ENCODE measurements at regions not wholly inside any gene's neighbourhood (a gene's known extent, or its start where the extent isn't known, plus 50 kb on each side); places are given as distances from the start of the nearest gene placed in this dataset.

DNA sequence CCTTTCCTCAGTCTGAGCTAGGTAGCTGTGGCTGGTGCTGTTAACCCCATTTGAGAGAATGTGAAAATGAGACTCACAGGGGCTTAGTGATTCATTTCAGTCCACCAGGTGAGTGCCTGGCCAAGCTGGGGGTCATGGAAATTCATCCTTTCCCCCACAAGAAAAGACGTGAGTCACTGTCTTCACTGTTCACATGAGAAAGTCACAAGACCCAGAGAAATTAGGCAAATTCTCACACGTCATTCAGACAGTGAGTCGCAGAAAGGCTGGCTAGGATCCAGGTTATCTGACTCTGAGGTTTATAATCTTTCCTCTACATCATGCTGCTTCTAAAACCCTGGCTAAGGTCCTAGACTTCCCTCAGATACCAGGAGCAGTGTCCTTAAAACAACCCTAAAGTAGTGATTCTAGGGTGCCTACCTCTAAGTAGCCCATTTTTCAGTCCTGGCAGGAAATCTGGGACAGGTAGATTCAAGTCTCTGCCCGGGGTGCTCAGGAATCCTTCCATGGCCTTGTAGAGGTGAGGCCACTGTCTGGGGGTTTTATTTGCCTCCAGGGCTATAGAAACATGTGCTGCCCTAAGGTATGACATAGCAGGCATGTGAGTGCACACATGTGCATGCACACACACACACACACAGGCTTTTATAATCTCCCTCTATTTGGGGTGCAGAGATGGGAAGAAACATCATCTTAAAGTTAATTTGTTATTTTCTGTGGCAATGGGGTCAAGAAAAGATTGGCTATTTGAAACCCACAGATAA, 427.9 kb upstream of the CELF2 start:
- DNase-seq, result no peak

DNA sequence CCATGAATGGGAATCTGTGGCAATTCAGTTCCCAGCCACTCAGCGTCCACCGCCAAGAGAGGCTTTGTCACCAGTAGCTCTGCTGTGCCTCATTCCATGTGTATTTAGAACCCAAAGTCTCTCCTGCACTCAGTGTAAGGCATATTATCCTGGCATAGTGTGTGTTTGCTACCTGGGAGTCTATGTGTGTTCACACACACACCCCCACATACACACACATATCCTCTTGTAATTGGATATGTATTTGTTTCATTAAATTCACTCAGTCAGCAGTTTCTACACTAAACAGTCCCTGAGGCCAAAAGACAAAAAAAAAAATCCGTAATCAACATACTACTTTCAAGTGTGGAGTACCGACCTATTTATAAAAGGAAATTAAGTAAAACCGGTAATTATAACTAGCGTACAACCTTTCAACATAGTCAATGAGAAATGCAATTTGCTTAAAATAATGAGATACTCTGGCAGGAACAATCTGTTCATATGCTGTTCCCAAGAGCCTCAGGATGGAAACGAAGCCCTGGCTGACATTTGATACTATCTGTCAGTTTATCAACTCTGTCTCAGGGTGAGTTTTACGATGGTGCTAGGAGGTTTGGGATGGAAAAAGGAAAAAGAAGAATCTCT, 425.8 kb upstream of the CELF2 start:
- no peak for DNase-seq

GRCh38 chr10:10596256-10596655, 421.4 kb upstream of the CELF2 start:
- DNase-seq, result no peak

DNA sequence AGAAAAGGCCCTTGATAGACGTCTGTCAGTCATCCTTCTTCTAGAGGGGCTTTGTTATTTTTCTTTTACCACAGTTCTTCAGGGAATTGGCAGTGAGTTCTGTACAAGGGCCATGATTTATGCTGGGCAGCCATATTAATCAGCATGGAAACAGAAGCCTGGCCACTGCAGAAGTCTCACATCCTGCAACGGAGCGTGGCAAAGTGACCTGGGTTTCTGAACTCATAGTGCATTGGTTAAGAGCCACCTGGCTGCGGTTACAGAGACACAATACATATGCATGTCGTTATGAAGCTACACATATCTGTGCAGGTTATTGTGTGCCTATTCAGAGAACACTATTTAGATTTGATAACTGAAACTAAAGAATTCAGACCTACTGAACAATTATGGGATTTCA, 419.4 kb upstream of the CELF2 start:
- DNase-seq, result no peak

- DNase-seq, result no peak
Observed at GRCh38 chr10:10600004-10600403, 417.7 kb upstream of the CELF2 start.

DNA sequence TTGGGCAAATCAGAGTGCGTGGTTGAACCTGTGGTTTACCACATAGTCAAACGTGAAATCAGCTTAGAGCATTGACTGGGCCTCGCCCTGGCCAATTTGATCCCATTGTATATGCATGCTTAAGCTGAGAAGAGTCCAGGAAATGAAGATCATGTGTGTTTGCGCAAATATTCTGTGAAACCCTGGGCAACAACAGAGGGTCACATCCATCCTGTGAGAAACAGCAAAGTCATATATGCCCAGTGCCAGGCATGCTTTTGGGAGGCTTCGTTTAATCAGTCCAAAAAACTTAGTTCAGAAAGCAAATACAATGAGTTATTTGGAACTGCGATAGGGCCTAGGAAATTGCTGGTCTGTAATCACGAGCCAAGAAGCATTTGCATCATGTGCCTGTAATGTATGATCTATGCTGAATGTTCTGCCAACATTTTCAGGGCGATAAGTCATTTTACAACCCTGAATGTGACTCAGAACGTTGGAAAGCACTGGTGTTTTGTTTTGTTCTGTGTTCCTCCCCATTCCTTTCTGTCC, 412.1 kb upstream of the CELF2 start:
- DNase-seq, result no peak

- no peak for DNase-seq
Observed at GRCh38 chr10:10609379-10609955, 408.2 kb upstream of the CELF2 start.

- no peak for DNase-seq
Observed at GRCh38 chr10:10610171-10610570, 407.5 kb upstream of the CELF2 start.

DNA sequence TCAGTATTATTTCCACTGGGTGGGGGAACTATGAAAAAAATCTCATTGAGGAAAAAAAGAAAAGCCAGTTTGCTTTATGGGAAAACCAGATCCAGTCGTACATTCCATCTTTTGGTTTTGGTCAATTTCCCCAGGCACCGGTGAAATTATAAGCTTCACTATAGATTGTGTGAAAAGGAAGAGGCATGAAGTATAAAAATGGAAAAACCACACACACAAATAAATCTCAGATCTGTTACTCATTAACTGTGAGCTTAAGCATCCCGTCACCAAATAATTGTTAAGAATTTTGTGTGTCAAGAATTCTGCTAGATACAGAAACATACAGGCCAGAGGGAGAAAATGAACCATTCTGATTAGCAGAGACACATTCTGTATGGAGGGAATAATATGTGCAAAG, 405.5 kb upstream of the CELF2 start:
- DNase-seq, result no peak

GRCh38 chr10:10613656-10614244, 403.9 kb upstream of the CELF2 start:
- DNase-seq, result no peak

DNA sequence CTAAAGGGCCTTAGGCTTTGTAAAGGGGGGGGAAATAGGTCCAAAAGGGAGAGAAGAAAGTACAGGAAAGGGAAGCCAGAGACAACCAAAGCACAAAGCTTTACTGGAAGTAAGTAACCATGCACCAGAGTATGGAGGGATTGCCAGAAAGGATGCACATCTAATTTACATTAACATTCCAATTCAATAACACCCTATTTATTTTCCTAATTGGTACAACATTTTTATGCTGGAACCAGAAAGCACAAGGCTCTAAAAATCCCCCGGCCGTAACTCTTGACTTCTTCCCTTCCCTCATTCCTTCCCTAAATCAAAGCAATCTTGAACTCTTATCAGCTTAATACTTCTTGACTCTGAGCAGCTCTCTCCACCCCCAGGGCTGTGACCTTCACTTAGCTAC, 400.0 kb upstream of the CELF2 start:
- no peak for DNase-seq

DNA sequence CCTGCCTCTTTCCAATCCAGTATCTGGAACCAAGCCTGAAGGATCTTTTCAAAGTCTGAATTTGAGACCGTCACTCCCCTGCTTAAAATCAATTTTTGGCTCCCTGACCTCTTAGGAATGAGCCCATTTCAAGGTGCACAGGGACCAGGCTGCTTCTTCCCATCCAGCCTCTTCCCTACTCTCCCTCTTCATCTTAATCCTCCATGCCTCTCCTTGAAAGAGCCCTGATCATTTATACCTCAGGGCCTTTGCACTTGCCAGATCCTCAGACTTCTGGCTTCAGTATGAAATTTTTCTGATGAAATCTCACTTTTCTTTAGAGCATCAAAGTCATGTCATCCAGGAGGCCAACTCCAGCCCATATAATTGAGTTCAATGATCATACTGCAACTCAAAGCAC, 399.5 kb upstream of the CELF2 start:
- no peak for DNase-seq

DNA sequence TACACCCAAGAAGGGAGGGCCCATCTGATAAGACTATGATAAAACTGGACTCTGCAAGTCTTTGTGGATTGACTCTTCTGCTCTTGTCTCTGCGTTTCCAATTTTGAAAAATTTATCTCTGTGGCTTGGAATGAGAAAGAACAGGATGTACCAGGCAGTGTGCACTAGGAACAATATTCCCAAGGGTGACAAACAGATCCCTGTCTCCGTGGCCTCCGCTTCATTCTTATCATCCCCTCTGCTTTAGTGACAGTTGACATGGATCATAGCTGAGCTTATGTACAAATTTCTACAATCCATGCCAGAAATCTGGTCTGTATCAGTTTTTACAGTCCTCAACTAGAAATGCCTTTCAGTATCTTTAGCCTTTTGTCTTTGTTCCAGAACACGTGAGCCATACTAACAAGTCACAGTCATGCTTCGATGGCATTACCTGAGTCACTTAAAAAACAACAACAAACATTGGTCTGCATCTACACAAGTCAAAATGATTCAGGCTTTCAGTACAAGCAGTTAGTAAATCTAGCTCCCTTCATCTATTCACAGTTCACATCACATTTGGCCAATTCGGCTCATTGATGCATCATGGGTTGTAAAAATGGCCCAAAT, 393.6 kb upstream of the CELF2 start:
- no peak for DNase-seq

GRCh38 chr10:10624567-10624962, 393.1 kb upstream of the CELF2 start:
- no peak for DNase-seq

DNA sequence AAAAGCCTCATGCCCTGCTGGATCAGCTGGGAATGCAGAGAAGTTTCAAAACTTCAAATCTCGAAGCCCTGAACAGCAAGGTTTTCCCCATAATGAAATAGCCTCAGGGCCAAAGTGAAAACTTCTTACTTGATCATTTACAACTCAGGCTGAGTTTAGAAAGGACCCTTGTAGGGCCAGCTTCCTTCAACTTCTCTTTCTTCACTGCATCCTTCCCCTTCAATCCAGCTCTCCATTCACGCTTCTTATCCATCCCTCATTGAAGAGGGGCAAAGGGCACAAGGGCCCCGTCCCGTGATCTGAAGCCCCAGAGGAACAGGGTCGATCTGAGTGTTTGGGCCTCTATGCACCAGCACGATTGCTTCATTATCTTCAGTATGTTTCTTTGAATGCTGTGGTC, 392.2 kb upstream of the CELF2 start:
- DNase-seq, result no peak

GRCh38 chr10:10626734-10627133, 390.9 kb upstream of the CELF2 start:
- DNase-seq, result no peak

DNA sequence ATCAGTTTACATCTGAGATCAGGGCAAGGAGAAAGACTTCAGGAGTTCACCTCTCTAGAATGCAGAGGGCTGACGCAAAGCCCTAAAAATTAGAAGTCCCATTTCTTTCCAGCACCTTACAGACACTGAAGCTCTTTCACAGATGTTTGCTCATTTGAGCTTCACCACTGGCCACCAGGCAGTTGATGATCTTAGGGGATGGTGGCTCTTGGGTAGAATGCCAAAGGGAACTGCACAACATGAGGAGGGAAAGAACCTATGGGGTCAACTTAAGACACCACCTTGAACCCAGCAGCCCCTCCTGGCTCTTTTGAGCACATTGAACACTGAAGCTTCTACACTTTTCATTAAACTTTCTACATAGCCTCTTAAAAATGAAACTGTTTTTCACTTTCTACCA, 390.3 kb upstream of the CELF2 start:
- DNase-seq, result no peak

DNA sequence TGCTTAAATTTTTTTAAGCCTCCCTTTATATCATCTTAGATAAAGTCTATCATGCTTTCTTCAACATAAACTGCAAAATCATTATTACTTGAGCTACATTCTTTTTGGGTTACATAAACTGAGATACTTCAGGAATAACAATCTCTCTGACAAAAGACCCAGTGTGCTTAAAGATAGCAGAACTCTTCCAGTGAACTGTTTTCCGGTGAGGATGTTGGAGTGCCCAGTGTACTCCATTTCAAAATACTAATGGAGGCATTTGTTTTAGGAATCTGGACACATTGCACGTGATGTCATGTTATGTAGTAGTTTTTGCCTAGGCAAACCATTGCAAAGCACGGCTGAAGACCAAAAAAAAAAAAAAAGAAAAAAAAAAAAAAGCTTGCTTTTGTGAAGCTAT, 388.2 kb upstream of the CELF2 start:
- no peak for DNase-seq

DNA sequence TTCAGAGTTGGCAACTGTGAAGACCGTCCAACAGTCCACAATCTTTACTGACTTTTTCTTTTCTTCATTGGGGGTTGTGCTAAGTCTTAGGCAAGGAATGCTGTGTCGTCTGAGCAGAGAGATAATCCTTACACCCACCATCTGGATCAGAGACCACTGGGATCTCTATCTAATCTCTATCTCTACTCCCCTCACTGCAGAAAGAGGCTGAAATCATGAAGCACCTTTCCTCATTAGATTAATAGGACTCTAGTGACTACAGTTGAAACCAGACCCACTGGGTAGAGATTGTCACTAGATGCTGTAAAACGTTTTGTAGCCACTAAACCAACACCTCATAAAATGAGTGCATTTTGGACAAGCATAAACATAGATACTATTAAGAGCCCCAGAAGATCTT, 387.4 kb upstream of the CELF2 start:
- no peak for DNase-seq

DNA sequence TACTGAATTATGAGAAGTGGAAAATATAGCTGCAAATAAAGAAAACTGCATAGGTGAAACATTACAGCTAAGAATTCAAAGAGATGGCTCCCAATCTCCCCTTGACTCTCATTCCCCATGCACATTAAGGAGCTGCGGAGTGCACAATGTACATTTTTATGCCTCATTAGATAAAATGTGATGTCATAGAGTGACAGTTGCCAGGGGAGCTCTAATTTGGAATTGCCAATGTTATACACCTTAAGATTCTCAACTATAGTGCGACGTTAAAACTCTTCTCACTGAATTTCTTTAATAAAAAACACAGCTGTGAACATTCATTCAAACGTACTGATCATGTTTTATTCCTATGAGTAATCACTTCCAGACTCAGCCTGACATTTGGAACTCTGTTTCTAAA, 386.9 kb upstream of the CELF2 start:
- DNase-seq, result no peak

GRCh38 chr10:10642189-10642588, 375.5 kb upstream of the CELF2 start:
- DNase-seq, result no peak

GRCh38 chr10:10642751-10643150, 374.9 kb upstream of the CELF2 start:
- DNase-seq, result no peak

GRCh38 chr10:10644008-10644646, 373.5 kb upstream of the CELF2 start:
- DNase-seq, result no peak

Data from CD4-positive, alpha-beta T cell treated with Interleukin-17A for 1 hour (primary cell).